Body of pancreas (tissue), 4 donors: ENCODE measurements at regions not wholly inside any gene's neighbourhood (a gene's known extent, or its start where the extent isn't known, plus 50 kb on each side); places are given as distances from the start of the nearest gene placed in this dataset.

ENCODE experiments used
- CTCF ChIP-seq, 7 experiments: fragments of 450-650 bp in 4 of 7; fragments of 200-600 bp in 3 of 7; sonication (generic) in 3 of 7; IDR thresholded peaks; one replicate each; pipeline ENCODE4 v1.5.1; 2016 to 2019; ENCODE audit warnings: antibody characterized with exemption in 7 of 7
- POLR2A ChIP-seq, 3 donors: fragments of 450-650 bp; IDR thresholded peaks; one replicate each; pipeline ENCODE4 v1.6.1; 2016; ENCODE audit warnings: antibody characterized with exemption in 3 of 3, mild to moderate bottlenecking in 2 of 3

- TF ChIP-seq POLR2A (IDR thresholded peaks at IDR 0.05), result no peak
- no peak for TF ChIP-seq CTCF (IDR thresholded peaks at IDR 0.05)
Measured at GRCh38 chr15:35256141-35256540, 171.0 kb upstream of the NANOGP8 start.
